ENCODE measurements at regions not wholly inside any gene's neighbourhood (a gene's known extent, or its start where the extent isn't known, plus 50 kb on each side); places are given as distances from the start of the nearest gene placed in this dataset.

DNA sequence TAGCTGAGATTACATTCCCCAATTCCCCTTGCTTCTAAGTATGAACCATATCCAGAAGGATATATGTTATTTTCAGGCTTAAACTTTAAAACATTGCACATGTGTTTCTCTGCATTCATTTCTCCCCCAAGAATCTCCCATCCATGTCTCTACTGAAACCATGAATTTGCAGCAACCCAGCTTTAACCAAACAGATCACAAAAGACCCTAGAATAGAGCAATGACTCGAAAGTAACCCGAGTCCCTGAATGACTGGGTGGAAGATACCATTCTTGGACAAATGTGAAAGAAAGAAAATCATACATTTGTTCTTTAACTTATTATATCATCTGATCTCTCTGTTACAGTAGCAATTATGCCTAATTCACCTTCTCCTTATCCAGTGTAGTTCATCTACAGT, 278.7 kb downstream of the IPMK start:
- CTCF ChIA-PET (ENCODE audit: partially characterized antibody), result no interaction called here
- POLR2A ChIA-PET (ENCODE audit: partially characterized antibody), result no interaction called here
- no peak for DNase-seq
- Histone ChIP-seq H3K9me3 (ENCODE audit: control insufficient read depth in 1 of 2, low read length in 2 of 2) (no peaks in the 10 kb centered on the region), H3K4me1 (ENCODE audit: insufficient read depth, low read length) (no peaks in the 10 kb centered on the region), H3K4me3 (ENCODE audit: low read length in 2 of 2) (no peak overlapping the region), H3K36me3 (ENCODE audit: insufficient read depth, low read length) (no peaks in the 10 kb centered on the region), H3K27ac (ENCODE audit: low read depth, low read length) (no peak overlapping the region), H3K27me3 (ENCODE audit: insufficient read depth, low read length) (no peaks in the 10 kb centered on the region)
- no peaks in the 10 kb centered on the region for H3K27me3 Mint-ChIP-seq
- no peaks in the 10 kb centered on the region for H3K36me3 Mint-ChIP-seq
- no peak overlapping the region for H3K27ac Mint-ChIP-seq
- no peaks in the 10 kb centered on the region for H3K9me3 Mint-ChIP-seq
- no peaks in the 10 kb centered on the region for H3K4me1 Mint-ChIP-seq
- no peak overlapping the region for H3K4me3 Mint-ChIP-seq
- intact Hi-C loops (cut with micrococcal nuclease), result no loop called here

- no peak for DNase-seq
- no peak overlapping the region for H3K4me3 ChIP-seq (ENCODE audit: low read length in 2 of 2)
- H3K36me3 ChIP-seq (ENCODE audit: insufficient read depth, low read length), result no peaks in the 10 kb centered on the region
- H3K9me3 ChIP-seq (ENCODE audit: control insufficient read depth in 1 of 2, low read length in 2 of 2), result no peaks in the 10 kb centered on the region
- H3K27me3 Mint-ChIP-seq, result no peaks in the 10 kb centered on the region
- ChIA-PET CTCF (ENCODE audit: partially characterized antibody) (no interaction called here), POLR2A (ENCODE audit: partially characterized antibody) (no interaction called here)
- no peak overlapping the region for H3K4me3 Mint-ChIP-seq
- intact Hi-C loops (cut with micrococcal nuclease), result no loop called here
- H3K27ac Mint-ChIP-seq, result no peak overlapping the region
- no peaks in the 10 kb centered on the region for H3K4me1 Mint-ChIP-seq
- H3K27me3 ChIP-seq (ENCODE audit: insufficient read depth, low read length), result no peaks in the 10 kb centered on the region
- H3K27ac ChIP-seq (ENCODE audit: low read depth, low read length), result no peak overlapping the region
- H3K4me1 ChIP-seq (ENCODE audit: insufficient read depth, low read length), result no peaks in the 10 kb centered on the region
- H3K9me3 Mint-ChIP-seq, result no peaks in the 10 kb centered on the region
- no peaks in the 10 kb centered on the region for H3K36me3 Mint-ChIP-seq
These were observed 280.5 kb downstream of the IPMK start for GRCh38 chr10:57987055-57987721.

GRCh38 chr10:57986422-57986821, 281.3 kb downstream of the IPMK start:
- no peaks in the 10 kb centered on the region for H3K27me3 ChIP-seq (ENCODE audit: insufficient read depth, low read length)
- CTCF ChIA-PET (ENCODE audit: partially characterized antibody), result no interaction called here
- H3K36me3 ChIP-seq (ENCODE audit: insufficient read depth, low read length), result no peaks in the 10 kb centered on the region
- no peaks in the 10 kb centered on the region for H3K4me1 ChIP-seq (ENCODE audit: insufficient read depth, low read length)
- no peak for DNase-seq
- no peak overlapping the region for H3K4me3 ChIP-seq (ENCODE audit: low read length in 2 of 2)
- H3K27ac Mint-ChIP-seq, result no peak overlapping the region
- POLR2A ChIA-PET (ENCODE audit: partially characterized antibody), result no interaction called here
- no peaks in the 10 kb centered on the region for H3K27me3 Mint-ChIP-seq
- no peaks in the 10 kb centered on the region for H3K9me3 ChIP-seq (ENCODE audit: control insufficient read depth in 1 of 2, low read length in 2 of 2)
- no peaks in the 10 kb centered on the region for H3K4me1 Mint-ChIP-seq
- no peak overlapping the region for H3K4me3 Mint-ChIP-seq
- intact Hi-C loops (cut with micrococcal nuclease), result no loop called here
- H3K9me3 Mint-ChIP-seq, result peaks cover 0 to 2% (median 0%) of the 10 kb centered on the region in 8 donors
- no peaks in the 10 kb centered on the region for H3K36me3 Mint-ChIP-seq
- H3K27ac ChIP-seq (ENCODE audit: low read depth, low read length), result no peak overlapping the region

- ChIA-PET CTCF (ENCODE audit: partially characterized antibody) (no interaction called here), POLR2A (ENCODE audit: partially characterized antibody) (no interaction called here)
- Mint-ChIP-seq H3K27me3 (no peaks in the 10 kb centered on the region), H3K4me1 (no peaks in the 10 kb centered on the region), H3K27ac (no peak overlapping the region), H3K9me3 (peaks cover 0 to 4% (median 0%) of the 10 kb centered on the region in 8 donors), H3K4me3 (no peak overlapping the region), H3K36me3 (no peaks in the 10 kb centered on the region)
- no peaks in the 10 kb centered on the region for H3K36me3 ChIP-seq (ENCODE audit: insufficient read depth, low read length)
- no peaks in the 10 kb centered on the region for H3K4me1 ChIP-seq (ENCODE audit: insufficient read depth, low read length)
- no peaks in the 10 kb centered on the region for H3K27me3 ChIP-seq (ENCODE audit: insufficient read depth, low read length)
- no peak overlapping the region for H3K27ac ChIP-seq (ENCODE audit: low read depth, low read length)
- intact Hi-C loops (cut with micrococcal nuclease), result no loop called here
- no peaks in the 10 kb centered on the region for H3K9me3 ChIP-seq (ENCODE audit: control insufficient read depth in 1 of 2, low read length in 2 of 2)
- DNase-seq, result no peak
- no peak overlapping the region for H3K4me3 ChIP-seq (ENCODE audit: low read length in 2 of 2)
These were observed 284.4 kb downstream of the IPMK start for GRCh38 chr10:57983281-57983791.

- Histone ChIP-seq H3K36me3 (ENCODE audit: insufficient read depth, low read length) (no peaks in the 10 kb centered on the region), H3K4me1 (ENCODE audit: insufficient read depth, low read length) (no peaks in the 10 kb centered on the region), H3K9me3 (ENCODE audit: control insufficient read depth in 1 of 2, low read length in 2 of 2) (no peaks in the 10 kb centered on the region), H3K4me3 (ENCODE audit: low read length in 2 of 2) (no peak overlapping the region), H3K27ac (ENCODE audit: low read depth, low read length) (no peak overlapping the region), H3K27me3 (ENCODE audit: insufficient read depth, low read length) (no peaks in the 10 kb centered on the region)
- POLR2A ChIA-PET (ENCODE audit: partially characterized antibody), result no interaction called here
- H3K9me3 Mint-ChIP-seq, result peaks cover 0 to 10% (median 3%) of the 10 kb centered on the region in 8 donors
- CTCF ChIA-PET (ENCODE audit: partially characterized antibody), result no interaction called here
- no peak for DNase-seq
- intact Hi-C loops (cut with micrococcal nuclease), result no loop called here
- no peak overlapping the region for H3K4me3 Mint-ChIP-seq
- no peaks in the 10 kb centered on the region for H3K27me3 Mint-ChIP-seq
- no peaks in the 10 kb centered on the region for H3K4me1 Mint-ChIP-seq
- H3K36me3 Mint-ChIP-seq, result no peaks in the 10 kb centered on the region
- H3K27ac Mint-ChIP-seq, result no peak overlapping the region
These were observed 285.6 kb downstream of the IPMK start for GRCh38 chr10:57982091-57982490.

DNA sequence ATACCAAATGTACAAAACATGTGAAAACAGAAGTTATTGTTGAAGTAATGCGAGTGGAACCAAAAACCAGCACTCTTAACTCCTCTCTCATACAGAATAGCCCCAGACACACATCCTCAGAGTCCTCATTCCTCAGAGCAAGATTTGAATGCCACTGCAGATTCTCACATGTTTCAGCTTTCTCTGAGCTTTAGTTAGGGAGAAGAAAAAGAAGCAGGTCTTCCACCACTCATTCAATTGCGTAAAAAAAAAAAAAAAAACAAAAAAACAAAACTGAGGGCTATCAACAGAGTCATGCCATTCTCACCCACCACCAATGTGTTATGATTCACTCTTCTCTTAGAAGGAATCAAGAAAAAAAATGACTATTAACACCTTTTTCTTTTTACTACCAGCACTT, 287.7 kb downstream of the IPMK start:
- POLR2A ChIA-PET (ENCODE audit: partially characterized antibody), result no interaction called here
- H3K4me1 Mint-ChIP-seq, result no peaks in the 10 kb centered on the region
- Histone ChIP-seq H3K4me1 (ENCODE audit: insufficient read depth, low read length) (no peaks in the 10 kb centered on the region), H3K27me3 (ENCODE audit: insufficient read depth, low read length) (no peaks in the 10 kb centered on the region), H3K4me3 (ENCODE audit: low read length in 2 of 2) (no peak overlapping the region), H3K9me3 (ENCODE audit: control insufficient read depth in 1 of 2, low read length in 2 of 2) (no peaks in the 10 kb centered on the region), H3K36me3 (ENCODE audit: insufficient read depth, low read length) (no peaks in the 10 kb centered on the region), H3K27ac (ENCODE audit: low read depth, low read length) (no peak overlapping the region)
- no peak overlapping the region for H3K27ac Mint-ChIP-seq
- peaks cover 0 to 11% (median 4%) of the 10 kb centered on the region in 8 donors for H3K9me3 Mint-ChIP-seq
- H3K27me3 Mint-ChIP-seq, result no peaks in the 10 kb centered on the region
- no peak for DNase-seq
- H3K4me3 Mint-ChIP-seq, result no peak overlapping the region
- intact Hi-C loops (cut with micrococcal nuclease), result no loop called here
- H3K36me3 Mint-ChIP-seq, result no peaks in the 10 kb centered on the region
- CTCF ChIA-PET (ENCODE audit: partially characterized antibody), result no interaction called here

DNA sequence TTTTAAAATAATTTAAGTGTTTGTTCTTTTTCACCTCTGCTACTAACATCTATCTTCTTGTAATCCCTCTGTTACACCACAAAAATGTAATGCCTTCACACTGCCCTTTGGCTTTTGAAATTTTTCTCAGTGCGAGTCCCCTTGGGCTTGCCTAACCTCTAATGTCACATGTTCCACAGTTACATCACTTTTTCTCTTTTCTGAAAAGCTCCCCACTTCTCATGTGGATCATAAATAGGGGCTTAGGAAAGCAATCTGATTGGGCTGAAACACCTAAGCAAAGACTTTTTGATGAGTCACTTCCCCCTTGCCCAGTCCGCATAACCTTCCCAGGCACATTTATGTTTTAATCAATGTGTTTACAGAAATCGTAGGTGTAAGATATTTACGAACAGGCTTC, 288.2 kb downstream of the IPMK start:
- ChIA-PET CTCF (ENCODE audit: partially characterized antibody) (no interaction called here), POLR2A (ENCODE audit: partially characterized antibody) (no interaction called here)
- Histone ChIP-seq H3K36me3 (ENCODE audit: insufficient read depth, low read length) (no peaks in the 10 kb centered on the region), H3K4me3 (ENCODE audit: low read length in 2 of 2) (no peak overlapping the region), H3K9me3 (ENCODE audit: control insufficient read depth in 1 of 2, low read length in 2 of 2) (no peaks in the 10 kb centered on the region), H3K4me1 (ENCODE audit: insufficient read depth, low read length) (no peaks in the 10 kb centered on the region), H3K27ac (ENCODE audit: low read depth, low read length) (no peak overlapping the region), H3K27me3 (ENCODE audit: insufficient read depth, low read length) (no peaks in the 10 kb centered on the region)
- H3K27ac Mint-ChIP-seq, result no peak overlapping the region
- H3K27me3 Mint-ChIP-seq, result no peaks in the 10 kb centered on the region
- no peak for DNase-seq
- H3K36me3 Mint-ChIP-seq, result no peaks in the 10 kb centered on the region
- no peaks in the 10 kb centered on the region for H3K4me1 Mint-ChIP-seq
- peaks cover 0 to 11% (median 4%) of the 10 kb centered on the region in 8 donors for H3K9me3 Mint-ChIP-seq
- H3K4me3 Mint-ChIP-seq, result no peak overlapping the region
- intact Hi-C loops (cut with micrococcal nuclease), result no loop called here

GRCh38 chr10:57977262-57977661, 290.4 kb downstream of the IPMK start:
- Mint-ChIP-seq H3K4me1 (no peaks in the 10 kb centered on the region), H3K36me3 (no peaks in the 10 kb centered on the region), H3K9me3 (peaks cover 0 to 13% (median 5%) of the 10 kb centered on the region in 8 donors), H3K4me3 (no peak overlapping the region), H3K27me3 (no peaks in the 10 kb centered on the region), H3K27ac (no peak overlapping the region)
- DNase-seq, result no peak
- CTCF ChIA-PET (ENCODE audit: partially characterized antibody), result no interaction called here
- Histone ChIP-seq H3K27ac (ENCODE audit: low read depth, low read length) (no peak overlapping the region), H3K4me1 (ENCODE audit: insufficient read depth, low read length) (no peaks in the 10 kb centered on the region), H3K9me3 (ENCODE audit: control insufficient read depth in 1 of 2, low read length in 2 of 2) (no peaks in the 10 kb centered on the region), H3K27me3 (ENCODE audit: insufficient read depth, low read length) (no peaks in the 10 kb centered on the region), H3K36me3 (ENCODE audit: insufficient read depth, low read length) (no peaks in the 10 kb centered on the region), H3K4me3 (ENCODE audit: low read length in 2 of 2) (no peak overlapping the region)
- POLR2A ChIA-PET (ENCODE audit: partially characterized antibody), result no interaction called here
- intact Hi-C loops (cut with micrococcal nuclease), result no loop called here

Data from CD4-positive, alpha-beta memory T cell (primary cell).